Esophagus squamous epithelium (tissue), 4 donors: ENCODE measurements at regions not wholly inside any gene's neighbourhood (a gene's known extent, or its start where the extent isn't known, plus 50 kb on each side); places are given as distances from the start of the nearest gene placed in this dataset.

ENCODE experiments used
- POLR2A ChIP-seq, 4 donors: fragments of 450-650 bp; IDR thresholded peaks; one replicate each; pipeline ENCODE4 v1.6.1; 2017; ENCODE audit warnings: antibody characterized with exemption in 4 of 4, mild to moderate bottlenecking in 4 of 4, moderate library complexity in 3 of 4
- TF ChIP-seq, protein P1 (sequence below), 6 experiments: fragments of 450-650 bp in 4 of 6; fragments of 200-600 bp in 2 of 6; sonication (generic) in 2 of 6; IDR thresholded peaks; one replicate each; pipeline ENCODE4 v1.5.1; 2016 to 2019; ENCODE audit warnings: antibody characterized with exemption in 6 of 6, mild to moderate bottlenecking in 4 of 6, moderate library complexity in 4 of 6

DNA sequence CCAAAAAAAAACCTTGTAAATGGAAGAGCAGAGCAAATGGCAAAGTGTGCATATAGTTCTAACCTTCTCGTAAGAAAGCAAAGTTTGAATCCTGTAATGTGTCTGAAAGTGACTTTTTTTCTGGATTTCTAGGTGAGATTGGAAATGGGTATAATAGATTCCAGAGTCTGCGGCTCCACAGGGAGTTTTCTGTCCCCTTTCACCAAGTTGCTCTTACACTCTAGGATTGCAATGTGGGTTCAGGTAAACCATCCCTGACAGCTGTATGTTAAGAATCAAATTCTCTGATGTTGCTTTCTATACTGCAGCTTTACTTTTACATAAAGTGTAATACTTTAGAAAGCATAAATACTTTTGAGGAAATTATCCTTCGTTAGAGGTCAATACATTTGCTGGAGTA is 260.1 kb downstream of the PRL start:
- TF ChIP-seq, protein P1, sequence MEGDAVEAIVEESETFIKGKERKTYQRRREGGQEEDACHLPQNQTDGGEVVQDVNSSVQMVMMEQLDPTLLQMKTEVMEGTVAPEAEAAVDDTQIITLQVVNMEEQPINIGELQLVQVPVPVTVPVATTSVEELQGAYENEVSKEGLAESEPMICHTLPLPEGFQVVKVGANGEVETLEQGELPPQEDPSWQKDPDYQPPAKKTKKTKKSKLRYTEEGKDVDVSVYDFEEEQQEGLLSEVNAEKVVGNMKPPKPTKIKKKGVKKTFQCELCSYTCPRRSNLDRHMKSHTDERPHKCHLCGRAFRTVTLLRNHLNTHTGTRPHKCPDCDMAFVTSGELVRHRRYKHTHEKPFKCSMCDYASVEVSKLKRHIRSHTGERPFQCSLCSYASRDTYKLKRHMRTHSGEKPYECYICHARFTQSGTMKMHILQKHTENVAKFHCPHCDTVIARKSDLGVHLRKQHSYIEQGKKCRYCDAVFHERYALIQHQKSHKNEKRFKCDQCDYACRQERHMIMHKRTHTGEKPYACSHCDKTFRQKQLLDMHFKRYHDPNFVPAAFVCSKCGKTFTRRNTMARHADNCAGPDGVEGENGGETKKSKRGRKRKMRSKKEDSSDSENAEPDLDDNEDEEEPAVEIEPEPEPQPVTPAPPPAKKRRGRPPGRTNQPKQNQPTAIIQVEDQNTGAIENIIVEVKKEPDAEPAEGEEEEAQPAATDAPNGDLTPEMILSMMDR (IDR thresholded peaks at IDR 0.05), result no peak
- no peak for TF ChIP-seq POLR2A (IDR thresholded peaks at IDR 0.05)
